HK-2 (cell line): ENCODE measurements at regions not wholly inside any gene's neighbourhood (a gene's known extent, or its start where the extent isn't known, plus 50 kb on each side); places are given as distances from the start of the nearest gene placed in this dataset.

Experiments
- DNase-seq: peaks from one replicate; pipeline ENCODE4 v3.0.0-alpha.2; 2018; ENCODE audit not compliant: unreplicated experiment

DNA sequence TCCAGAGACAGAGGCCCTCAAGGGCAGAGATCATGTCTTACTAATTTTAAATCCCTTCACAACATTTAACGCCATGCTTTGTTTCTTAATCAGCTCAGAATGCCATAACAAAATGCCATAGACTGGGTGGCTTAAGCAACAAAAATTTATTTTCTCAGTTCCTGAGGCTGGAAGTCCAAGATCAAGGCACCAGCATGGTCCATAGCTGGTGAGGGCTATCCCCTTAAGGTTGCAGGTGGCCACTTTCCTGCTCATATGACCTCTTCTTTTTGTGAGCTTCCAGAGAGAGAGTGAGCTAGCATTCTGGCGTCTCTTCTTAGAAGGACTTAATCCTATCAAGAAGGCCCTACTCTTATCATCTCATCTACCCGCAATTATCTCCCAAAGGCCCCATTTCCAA is 470.3 kb downstream of the ZNF608 start:
- no peak for DNase-seq

- DNase-seq: peak; percentile 7
Measured at GRCh38 chr5:124274949-124275348, 471.5 kb downstream of the ZNF608 start.

DNA sequence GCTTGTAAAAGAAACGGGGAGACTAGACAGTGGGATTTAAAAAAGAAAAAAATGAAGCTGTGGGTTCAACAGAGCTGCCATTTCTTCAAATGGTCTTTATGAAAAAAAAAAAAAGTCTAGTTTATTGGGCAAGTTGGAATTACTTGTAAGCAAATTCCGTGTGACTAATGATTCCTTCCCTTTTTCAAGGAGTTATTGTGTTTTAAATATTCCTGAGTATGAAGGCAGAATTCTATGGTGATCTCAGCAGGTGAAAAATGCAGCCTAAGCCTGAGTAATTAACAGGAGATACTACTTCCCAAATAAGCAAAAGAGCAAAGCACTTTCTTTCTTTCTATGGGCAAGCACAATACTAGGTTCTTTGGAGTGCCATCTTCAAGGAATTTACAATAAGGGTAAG is 481.9 kb downstream of the ZNF608 start:
- DNase-seq: no peak

- DNase-seq: no peak
Measured at GRCh38 chr5:124263680-124264491, 482.6 kb downstream of the ZNF608 start.

GRCh38 chr5:124262991-124263571 is 483.4 kb downstream of the ZNF608 start:
- DNase-seq: no peak

- DNase-seq: no peak
Measured at GRCh38 chr5:124262470-124262869, 484.0 kb downstream of the ZNF608 start.

DNA sequence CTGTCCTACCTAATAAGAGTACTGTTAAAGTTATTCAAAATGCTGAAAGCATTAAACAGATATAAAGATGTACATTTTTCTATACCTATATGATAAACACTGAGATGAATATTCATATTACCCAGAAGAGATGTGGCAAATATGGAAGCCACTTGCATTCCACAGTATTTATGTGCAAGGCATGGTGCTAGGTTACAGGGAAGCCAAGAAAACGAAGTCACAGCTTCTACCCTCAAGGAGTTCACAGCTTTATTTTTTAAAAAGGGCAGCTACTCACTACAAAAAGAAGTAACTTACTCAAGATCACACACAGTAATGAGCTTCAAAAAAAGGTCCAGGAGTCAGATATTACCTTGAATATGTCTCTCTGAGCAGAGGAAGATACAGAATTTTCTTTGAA is 484.6 kb downstream of the ZNF608 start:
- DNase-seq: no peak

DNA sequence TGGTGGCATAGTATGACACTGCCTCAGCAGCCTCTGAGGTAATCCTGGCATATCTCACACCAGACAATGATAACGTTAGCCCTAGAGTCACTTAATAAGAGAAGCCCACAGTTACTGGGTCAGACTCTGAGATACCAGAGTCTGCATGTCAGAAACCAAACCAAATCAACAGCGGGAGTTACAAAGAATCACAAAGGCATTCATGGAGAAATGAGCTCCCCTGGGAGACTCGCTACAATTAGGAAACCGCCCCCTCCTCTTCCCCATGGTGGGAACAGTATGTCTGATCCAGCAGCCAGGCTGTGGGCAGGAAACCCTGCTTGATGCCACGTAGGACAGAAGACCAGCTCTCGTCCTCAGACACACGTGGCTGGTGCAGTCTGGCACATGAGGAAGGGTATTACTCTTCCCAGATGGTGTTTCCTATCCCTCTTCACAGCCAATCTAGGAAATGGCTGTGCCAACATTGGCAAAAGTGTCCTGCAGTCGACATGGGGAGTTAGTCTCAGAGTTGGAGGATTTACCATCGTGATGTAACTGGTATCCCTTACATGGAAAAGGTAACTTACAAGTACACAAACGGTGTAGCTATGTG is 485.4 kb downstream of the ZNF608 start:
- no peak for DNase-seq

GRCh38 chr5:124259017-124259416 is 487.4 kb downstream of the ZNF608 start:
- DNase-seq: no peak

DNA sequence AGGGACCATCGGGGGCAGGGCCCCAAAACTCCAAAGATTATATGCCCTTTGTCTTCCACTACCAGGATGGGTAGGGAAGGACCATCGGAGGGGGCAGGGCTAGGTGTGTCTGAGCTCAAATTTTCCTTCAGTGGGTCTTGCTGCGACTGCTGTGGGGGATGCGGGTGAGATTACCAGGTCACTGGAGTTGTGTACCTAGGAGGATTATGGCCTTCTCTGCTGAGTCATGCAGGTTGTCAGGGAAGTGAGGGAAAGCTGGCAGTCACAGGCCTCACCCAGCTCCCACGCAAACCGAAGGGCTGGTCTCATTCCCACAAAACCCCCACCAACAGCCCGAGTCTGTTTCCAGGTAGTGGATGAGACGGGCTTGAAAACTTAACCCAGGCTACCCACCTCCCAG is 489.4 kb downstream of the ZNF608 start:
- DNase-seq: no peak

- DNase-seq: no peak
Measured at GRCh38 chr5:124253203-124253810, 493.1 kb downstream of the ZNF608 start.

DNA sequence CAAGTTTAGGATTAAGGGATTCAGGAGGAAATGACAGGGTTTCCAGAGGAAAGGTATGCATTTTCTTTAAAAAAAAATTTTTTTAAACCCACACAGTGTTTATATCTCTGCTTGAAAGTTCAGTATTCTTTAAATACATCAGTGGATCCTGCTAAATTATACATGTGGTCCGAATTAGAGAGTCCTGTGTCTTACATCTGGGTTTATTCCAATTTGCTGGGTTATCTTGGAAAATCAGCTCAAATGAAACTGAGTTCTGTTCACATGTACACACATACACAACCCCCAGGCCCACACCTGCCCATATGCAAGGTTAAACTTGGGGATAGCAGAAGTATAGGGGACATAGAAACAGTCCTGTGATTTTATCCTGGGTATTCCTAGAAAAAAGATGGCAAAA is 493.7 kb downstream of the ZNF608 start:
- no peak for DNase-seq

- no peak for DNase-seq
Measured at GRCh38 chr5:124252191-124252638, 494.2 kb downstream of the ZNF608 start.

- no peak for DNase-seq
Measured at GRCh38 chr5:124245276-124245675, 501.2 kb downstream of the ZNF608 start.

DNA sequence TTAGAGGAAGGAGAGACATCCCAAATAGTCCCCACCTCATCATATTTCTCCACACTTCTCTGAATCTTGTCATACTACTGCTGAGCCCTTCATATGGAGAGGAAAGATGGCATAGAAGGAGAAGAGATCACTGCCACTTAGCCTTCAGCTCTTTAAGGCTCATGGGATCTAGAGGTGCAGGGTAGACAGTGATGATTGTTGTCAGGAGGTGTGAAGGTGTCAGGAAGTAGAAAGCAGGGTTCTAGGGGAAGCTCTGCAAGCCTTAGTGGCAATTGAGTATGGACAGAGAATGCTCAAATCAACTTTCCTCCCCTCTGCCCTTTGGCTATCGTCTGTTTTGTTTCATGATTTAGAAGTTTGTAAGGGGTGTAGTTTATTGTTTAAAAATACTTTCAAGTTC is 505.7 kb downstream of the ZNF608 start:
- no peak for DNase-seq

DNA sequence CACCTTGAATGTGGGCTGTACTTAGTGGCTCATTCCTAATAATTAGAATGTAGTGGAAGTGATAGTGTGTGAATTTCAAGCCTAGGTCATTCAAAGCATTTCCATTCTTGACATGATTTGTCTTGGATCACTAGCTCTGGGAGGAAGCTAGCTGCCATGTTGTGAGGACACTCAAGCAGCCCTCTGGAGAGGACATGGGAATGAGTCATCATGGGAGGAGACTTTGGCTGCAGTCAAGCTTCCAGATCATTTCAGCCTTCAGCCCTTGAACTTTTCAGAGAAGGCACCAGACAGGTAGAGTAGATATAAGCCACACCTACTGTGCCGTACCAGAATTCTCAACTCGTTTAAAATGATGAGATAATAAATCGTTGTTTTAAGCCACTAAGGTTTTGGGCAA is 506.9 kb downstream of the ZNF608 start:
- no peak for DNase-seq

- DNase-seq: no peak
Measured at GRCh38 chr5:124238350-124238749, 508.1 kb downstream of the ZNF608 start.

DNA sequence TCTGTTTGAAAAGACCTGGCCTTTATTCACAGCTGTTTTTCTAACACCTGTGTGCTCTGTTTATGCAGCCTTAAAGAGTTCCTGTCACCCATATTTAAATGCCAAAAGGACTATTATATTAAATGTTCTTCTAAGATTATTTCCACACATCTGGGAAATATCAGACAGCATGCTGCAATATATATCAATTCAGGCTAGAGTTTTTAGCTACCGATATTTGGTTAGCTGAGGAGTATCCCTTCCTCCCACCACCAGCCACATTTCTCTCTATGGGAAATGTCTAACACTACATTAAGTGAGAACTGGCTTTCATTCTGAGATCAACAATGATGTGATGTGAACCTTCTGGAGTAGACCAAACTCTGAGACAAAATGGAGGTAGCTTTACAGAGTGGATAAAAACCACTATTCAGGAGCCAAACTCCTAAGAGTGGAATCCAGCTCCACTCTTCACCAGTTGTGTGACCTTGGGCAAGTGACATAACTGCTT is 509.2 kb downstream of the ZNF608 start:
- DNase-seq: no peak

- DNase-seq: no peak
Measured at GRCh38 chr5:124236361-124237205, 509.9 kb downstream of the ZNF608 start.

- DNase-seq: no peak
Measured at GRCh38 chr5:124235576-124235975, 510.9 kb downstream of the ZNF608 start.

DNA sequence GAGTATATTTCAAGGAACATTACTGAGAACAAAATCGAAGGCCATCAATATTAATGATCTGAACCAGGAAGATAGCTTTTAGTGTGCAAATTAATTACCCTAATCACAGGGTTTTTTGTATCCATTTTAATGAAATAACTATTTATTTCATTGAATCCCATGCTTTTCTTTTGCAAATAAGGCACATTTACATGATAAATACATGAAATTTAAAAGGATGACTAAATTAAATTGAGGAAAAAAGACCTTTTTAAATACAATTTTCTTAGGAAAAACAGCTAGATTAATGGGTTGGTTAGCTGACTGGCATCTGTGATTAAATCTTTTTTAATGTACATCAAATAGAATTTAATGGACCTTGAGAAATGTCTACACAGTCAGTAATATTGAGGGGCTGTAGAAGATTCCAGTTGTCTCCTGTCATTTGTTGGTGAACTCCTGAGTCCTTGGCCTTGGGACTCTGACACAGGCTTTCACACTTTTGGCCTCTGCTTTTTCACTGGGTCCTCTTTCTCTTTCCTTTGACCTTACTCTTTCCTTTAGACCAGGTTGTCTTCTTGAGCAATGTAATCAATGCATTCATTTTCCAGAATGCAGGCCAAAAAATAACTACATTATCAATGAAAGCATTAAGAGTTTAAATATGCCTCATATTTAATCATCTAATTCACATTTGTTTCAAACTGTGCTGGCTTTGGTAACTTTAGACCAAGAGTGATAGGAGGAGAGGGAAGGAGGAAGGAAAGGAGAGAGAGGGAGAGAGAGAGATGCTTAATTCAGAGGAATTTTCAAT is 511.5 kb downstream of the ZNF608 start:
- DNase-seq: no peak
